Renal pelvis (tissue), 1 donor: ENCODE measurements at regions not wholly inside any gene's neighbourhood (a gene's known extent, or its start where the extent isn't known, plus 50 kb on each side); places are given as distances from the start of the nearest gene placed in this dataset.
A peak's percentile ranks its signal among the peaks of the same experiment; 100 is the strongest.
"Not testable (repeated sequence)": the region's sequence is repeated elsewhere in the genome, so short reads cannot be mapped to it uniquely, and the experiment has no call there.

Experiments used
- DNase-seq: peaks from one replicate; pipeline ENCODE4 v3.0.0-alpha.2; 2013

GRCh38 chr5:42896523-42896922, 84.8 kb upstream of the SELENOP start:
- DNase-seq: no peak

- DNase-seq: no peak
Measured at GRCh38 chr5:42894057-42894456, 82.4 kb upstream of the SELENOP start.

- peak; percentile 76 for DNase-seq
Measured at GRCh38 chr5:42889311-42889933, 77.7 kb upstream of the SELENOP start.

GRCh38 chr5:42888771-42889170, 77.1 kb upstream of the SELENOP start:
- DNase-seq: no peak

- DNase-seq: no peak
Measured at GRCh38 chr5:42887575-42887974, 75.9 kb upstream of the SELENOP start.

- DNase-seq: no peak
Measured at GRCh38 chr5:42887097-42887496, 75.4 kb upstream of the SELENOP start.

GRCh38 chr5:42886635-42887034, 74.9 kb upstream of the SELENOP start:
- DNase-seq: no peak

GRCh38 chr5:42884326-42884725, 72.6 kb upstream of the SELENOP start:
- DNase-seq: no peak

- no peak for DNase-seq
Measured at GRCh38 chr5:42881416-42882117, 69.9 kb upstream of the SELENOP start.

GRCh38 chr5:42880496-42881150, 68.9 kb upstream of the SELENOP start:
- no peak for DNase-seq

GRCh38 chr5:42879291-42879690, 67.6 kb upstream of the SELENOP start:
- no peak for DNase-seq

- no peak for DNase-seq
Measured at GRCh38 chr5:42878550-42878949, 66.9 kb upstream of the SELENOP start.

GRCh38 chr5:42878041-42878440, 66.3 kb upstream of the SELENOP start:
- no peak for DNase-seq

- no peak for DNase-seq
Measured at GRCh38 chr5:42877431-42877830, 65.7 kb upstream of the SELENOP start.

GRCh38 chr5:42876375-42876844, 64.7 kb upstream of the SELENOP start:
- peak; percentile 10 for DNase-seq

GRCh38 chr5:42875785-42876374, 64.2 kb upstream of the SELENOP start:
- no peak for DNase-seq

- DNase-seq: no peak
Measured at GRCh38 chr5:42875211-42875610, 63.5 kb upstream of the SELENOP start.

GRCh38 chr5:42874621-42875198, 63.0 kb upstream of the SELENOP start:
- no peak for DNase-seq

GRCh38 chr5:42872865-42873264, 61.2 kb upstream of the SELENOP start:
- no peak for DNase-seq

GRCh38 chr5:42870882-42871418, 59.3 kb upstream of the SELENOP start:
- DNase-seq: no peak

GRCh38 chr5:42868417-42868816, 56.7 kb upstream of the SELENOP start:
- DNase-seq: not testable (repeated sequence)

- DNase-seq: not testable (repeated sequence)
Measured at GRCh38 chr5:42864749-42865148, 53.1 kb upstream of the SELENOP start.
